ENCODE measurements at regions not wholly inside any gene's neighbourhood (a gene's known extent, or its start where the extent isn't known, plus 50 kb on each side); places are given as distances from the start of the nearest gene placed in this dataset.

- TF ChIP-seq FOXM1 (IDR thresholded peaks at IDR 0.05; ENCODE audit: borderline replicate concordance, low read depth) (no peak), USF1 (IDR thresholded peaks at IDR 0.05) (no peak), ZBTB7A (IDR thresholded peaks at IDR 0.05; ENCODE audit: low read depth) (no peak), MAX (IDR thresholded peaks at IDR 0.05) (no peak), TAF1 (IDR thresholded peaks at IDR 0.05; ENCODE audit: low read depth) (no peak), YY1 (IDR thresholded peaks at IDR 0.05; ENCODE audit: low read depth) (no peak), CEBPB (IDR thresholded peaks at IDR 0.05) (no peak), REST (IDR thresholded peaks at IDR 0.05; ENCODE audit: low read depth) (no peak), EP300 (IDR thresholded peaks at IDR 0.05; ENCODE audit: borderline replicate concordance) (no peak), TCF12 (IDR thresholded peaks at IDR 0.05; ENCODE audit: low read depth) (no peak), CREB1 (IDR thresholded peaks at IDR 0.05; ENCODE audit: low read depth) (no peak)
These were observed 498.0 kb upstream of the CELF2 start for GRCh38 chr10:10519674-10520073.
